ENCODE measurements at regions not wholly inside any gene's neighbourhood (a gene's known extent, or its start where the extent isn't known, plus 50 kb on each side); places are given as distances from the start of the nearest gene placed in this dataset.

DNA sequence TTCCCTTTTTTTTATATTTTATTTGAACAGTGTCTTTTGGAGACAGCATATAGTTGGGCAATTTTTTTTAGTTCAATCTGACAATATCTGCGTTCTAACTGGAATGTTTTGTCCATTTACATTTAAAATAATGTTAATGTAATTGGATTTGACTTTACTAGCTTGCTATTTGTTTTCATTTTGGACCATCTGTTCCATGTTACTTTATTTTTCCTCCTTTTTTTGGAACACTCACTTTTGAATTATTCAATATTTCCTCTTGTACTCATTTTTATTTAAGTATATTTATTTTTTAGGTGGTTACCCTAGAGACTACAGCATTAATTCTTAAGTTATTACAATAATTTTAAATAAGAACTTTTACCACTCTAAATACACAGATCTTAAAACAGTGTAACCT is 62.8 kb upstream of the C1orf87 start:
- H3K79me2 ChIP-seq (ENCODE audit: insufficient read depth, low read length): no peaks in the 10 kb centered on the region
- H3K4me3 ChIP-seq (ENCODE audit: insufficient read depth, low read length, poor library complexity, severe bottlenecking): no peak overlapping the region
- TF ChIP-seq, protein P1, sequence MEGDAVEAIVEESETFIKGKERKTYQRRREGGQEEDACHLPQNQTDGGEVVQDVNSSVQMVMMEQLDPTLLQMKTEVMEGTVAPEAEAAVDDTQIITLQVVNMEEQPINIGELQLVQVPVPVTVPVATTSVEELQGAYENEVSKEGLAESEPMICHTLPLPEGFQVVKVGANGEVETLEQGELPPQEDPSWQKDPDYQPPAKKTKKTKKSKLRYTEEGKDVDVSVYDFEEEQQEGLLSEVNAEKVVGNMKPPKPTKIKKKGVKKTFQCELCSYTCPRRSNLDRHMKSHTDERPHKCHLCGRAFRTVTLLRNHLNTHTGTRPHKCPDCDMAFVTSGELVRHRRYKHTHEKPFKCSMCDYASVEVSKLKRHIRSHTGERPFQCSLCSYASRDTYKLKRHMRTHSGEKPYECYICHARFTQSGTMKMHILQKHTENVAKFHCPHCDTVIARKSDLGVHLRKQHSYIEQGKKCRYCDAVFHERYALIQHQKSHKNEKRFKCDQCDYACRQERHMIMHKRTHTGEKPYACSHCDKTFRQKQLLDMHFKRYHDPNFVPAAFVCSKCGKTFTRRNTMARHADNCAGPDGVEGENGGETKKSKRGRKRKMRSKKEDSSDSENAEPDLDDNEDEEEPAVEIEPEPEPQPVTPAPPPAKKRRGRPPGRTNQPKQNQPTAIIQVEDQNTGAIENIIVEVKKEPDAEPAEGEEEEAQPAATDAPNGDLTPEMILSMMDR (IDR thresholded peaks at IDR 0.05; ENCODE audit: insufficient read depth, low read length, poor library complexity, severe bottlenecking): no peak
- no peak for TF ChIP-seq EZH2phosphoT487 (conservative IDR thresholded peaks at IDR 0.05; ENCODE audit: low read length)

DNA sequence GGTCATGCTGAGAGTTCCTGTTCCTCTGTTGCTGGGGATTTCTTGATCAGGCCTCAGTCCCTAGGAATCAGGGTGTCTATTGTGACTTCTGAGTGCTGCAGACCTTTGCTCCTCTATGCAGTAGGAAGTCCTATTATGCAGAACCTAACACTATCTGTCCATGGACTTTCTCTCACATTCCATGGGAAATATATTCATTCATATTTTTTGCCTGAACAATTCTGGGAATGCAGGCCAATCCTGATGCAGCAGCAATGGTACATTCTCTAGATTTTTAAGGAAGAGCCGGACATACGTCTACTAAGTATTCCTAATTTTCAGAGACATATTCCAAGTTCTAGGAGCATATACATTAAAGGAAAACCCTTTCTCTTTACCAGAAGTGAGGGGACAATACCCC is 61.1 kb upstream of the C1orf87 start:
- Histone ChIP-seq H3K27ac (ENCODE audit: low read depth, low read length) (no peak overlapping the region), H4K20me1 (ENCODE audit: low read depth, low read length) (no peaks in the 10 kb centered on the region), H3K4me2 (ENCODE audit: low read depth, low read length, poor library complexity, severe bottlenecking) (no peak overlapping the region), H3K36me3 (ENCODE audit: low read length) (no peaks in the 10 kb centered on the region), H3K9ac (ENCODE audit: low read length) (no peak overlapping the region), H3K79me2 (ENCODE audit: insufficient read depth, low read length) (no peaks in the 10 kb centered on the region), H2AFZ (ENCODE audit: low read depth, low read length, severe bottlenecking) (no peak overlapping the region), H3K4me3 (ENCODE audit: insufficient read depth, low read length, poor library complexity, severe bottlenecking) (no peak overlapping the region), H3F3A (ENCODE audit: insufficient read depth) (no peaks in the 10 kb centered on the region), H3K27me3 (ENCODE audit: low read length) (no peaks in the 10 kb centered on the region), H3K9me2 (replicated peaks; ENCODE audit: insufficient read depth, low read length) (no peaks in the 10 kb centered on the region), H3K9me3 (ENCODE audit: insufficient read depth, low read length) (no peaks in the 10 kb centered on the region)
- TF ChIP-seq EZH2phosphoT487 (conservative IDR thresholded peaks at IDR 0.05; ENCODE audit: low read length): no peak
- TF ChIP-seq, protein P1 (IDR thresholded peaks at IDR 0.05; ENCODE audit: insufficient read depth, low read length, poor library complexity, severe bottlenecking): no peak

More for the DNA sequence above, 62.8 kb upstream of the C1orf87 start:
- Histone ChIP-seq H3K9me2 (replicated peaks; ENCODE audit: insufficient read depth, low read length) (no peaks in the 10 kb centered on the region), H3K4me2 (ENCODE audit: low read depth, low read length, poor library complexity, severe bottlenecking) (no peak overlapping the region), H3K27me3 (ENCODE audit: low read length) (no peaks in the 10 kb centered on the region), H2AFZ (ENCODE audit: low read depth, low read length, severe bottlenecking) (no peak overlapping the region), H3K36me3 (ENCODE audit: low read length) (no peaks in the 10 kb centered on the region), H3K27ac (ENCODE audit: low read depth, low read length) (no peak overlapping the region), H3K9ac (ENCODE audit: low read length) (no peak overlapping the region), H4K20me1 (ENCODE audit: low read depth, low read length) (no peaks in the 10 kb centered on the region), H3F3A (ENCODE audit: insufficient read depth) (no peaks in the 10 kb centered on the region), H3K9me3 (ENCODE audit: insufficient read depth, low read length) (no peaks in the 10 kb centered on the region)

DNA sequence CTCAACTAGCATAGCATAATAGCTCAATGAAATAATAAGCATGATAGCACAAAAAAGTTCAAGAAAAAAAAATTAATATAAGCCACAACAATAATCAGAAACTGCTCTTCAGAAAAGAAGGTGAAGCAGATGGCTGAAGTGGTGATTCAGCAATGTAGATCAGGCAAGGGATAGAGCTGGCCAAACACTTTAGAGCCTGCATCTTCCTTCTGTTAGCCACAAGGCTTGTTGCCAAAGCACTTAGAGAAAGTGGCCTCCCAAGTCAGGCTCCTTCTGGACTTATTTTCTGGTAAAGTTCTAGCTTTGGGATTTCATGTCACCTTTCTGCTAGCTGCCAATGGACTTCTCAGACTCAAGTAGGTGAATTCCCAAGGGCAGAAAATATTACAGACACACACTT is 60.3 kb upstream of the C1orf87 start:
- Histone ChIP-seq H3K4me2 (ENCODE audit: low read depth, low read length, poor library complexity, severe bottlenecking) (no peak overlapping the region), H2AFZ (ENCODE audit: low read depth, low read length, severe bottlenecking) (no peak overlapping the region), H3K9me3 (ENCODE audit: insufficient read depth, low read length) (no peaks in the 10 kb centered on the region), H3K79me2 (ENCODE audit: insufficient read depth, low read length) (no peaks in the 10 kb centered on the region), H4K20me1 (ENCODE audit: low read depth, low read length) (no peaks in the 10 kb centered on the region), H3K36me3 (ENCODE audit: low read length) (no peaks in the 10 kb centered on the region), H3K9ac (ENCODE audit: low read length) (no peak overlapping the region), H3F3A (ENCODE audit: insufficient read depth) (no peaks in the 10 kb centered on the region), H3K27ac (ENCODE audit: low read depth, low read length) (no peak overlapping the region), H3K27me3 (ENCODE audit: low read length) (no peaks in the 10 kb centered on the region), H3K9me2 (replicated peaks; ENCODE audit: insufficient read depth, low read length) (no peaks in the 10 kb centered on the region), H3K4me3 (ENCODE audit: insufficient read depth, low read length, poor library complexity, severe bottlenecking) (no peak overlapping the region)
- TF ChIP-seq, protein P1 (IDR thresholded peaks at IDR 0.05; ENCODE audit: insufficient read depth, low read length, poor library complexity, severe bottlenecking): no peak

Measured in SU-DHL-6 (cell line).